ENCODE measurements at regions not wholly inside any gene's neighbourhood (a gene's known extent, or its start where the extent isn't known, plus 50 kb on each side); places are given as distances from the start of the nearest gene placed in this dataset.

GRCh38 chr4:22301253-22301652 is 214.6 kb downstream of the ADGRA3 start:
- ChIA-PET POLR2A (no interaction called here), CTCF (ENCODE audit: low intra/inter-chr PET ratio) (no interaction called here)
- Histone ChIP-seq H3K27ac (ENCODE audit: extremely low read depth, low read depth, low read length) (no peak overlapping the region), H3K27me3 (ENCODE audit: control insufficient read depth in 2 of 2, insufficient read depth in 2 of 2, low read length in 2 of 2) (no peaks in the 10 kb centered on the region), H3K4me2 (ENCODE audit: insufficient read depth, low read length) (no peak overlapping the region), H3K9me1 (ENCODE audit: control insufficient read depth, insufficient read depth, low read length) (no peaks in the 10 kb centered on the region), H4K20me1 (replicated peaks; ENCODE audit: control insufficient read depth, insufficient read depth, low read length) (no peaks in the 10 kb centered on the region), H3K4me1 (replicated peaks in 1 of 2; ENCODE audit: control insufficient read depth in 2 of 2, insufficient read depth in 2 of 2, low read length in 2 of 2) (no peaks in the 10 kb centered on the region), H3K36me3 (ENCODE audit: control insufficient read depth, insufficient read depth, low read length) (no peaks in the 10 kb centered on the region), H3K9me3 (replicated peaks; ENCODE audit: control insufficient read depth, insufficient read depth, low read depth, low read length) (no peaks in the 10 kb centered on the region), H2AFZ (ENCODE audit: low read depth, low read length) (no peak overlapping the region), H3K4me3 (no peak overlapping the region), H3K79me2 (ENCODE audit: control insufficient read depth, insufficient read depth, low read length) (no peaks in the 10 kb centered on the region), H3K9ac (ENCODE audit: insufficient read depth in 1 of 2, low read depth in 2 of 2, low read length in 2 of 2) (no peak overlapping the region)
- no TSS peak for BruUV-seq (replicated peaks)
- TF ChIP-seq ZBTB11 (CRISPR knock-in tag; IDR thresholded peaks at IDR 0.05) (no peak), KDM2B (CRISPR knock-in tag; IDR thresholded peaks at IDR 0.05) (no peak)
- intact Hi-C loops (cut with micrococcal nuclease): no loop called here
- ATAC-seq (no peak), FAIRE-seq (no peak), DNase-seq (ENCODE audit: extremely low read depth in 1 of 4, low spot score in 3 of 4) (no peak)
- in situ Hi-C loops (cut with MboI): no loop called here
- no CpG with 5 or more reads among the region's 2 CpGs for WGBS (ENCODE audit: insufficient coverage, low coverage, missing lambda C conversion rate)

- Histone ChIP-seq H3K4me2 (ENCODE audit: insufficient read depth, low read length) (no peak overlapping the region), H2AFZ (ENCODE audit: low read depth, low read length) (no peak overlapping the region), H3K4me1 (replicated peaks in 1 of 2; ENCODE audit: control insufficient read depth in 2 of 2, insufficient read depth in 2 of 2, low read length in 2 of 2) (no peaks in the 10 kb centered on the region), H3K79me2 (ENCODE audit: control insufficient read depth, insufficient read depth, low read length) (no peaks in the 10 kb centered on the region), H3K27me3 (ENCODE audit: control insufficient read depth in 2 of 2, insufficient read depth in 2 of 2, low read length in 2 of 2) (no peaks in the 10 kb centered on the region), H3K36me3 (ENCODE audit: control insufficient read depth, insufficient read depth, low read length) (no peaks in the 10 kb centered on the region), H4K20me1 (replicated peaks; ENCODE audit: control insufficient read depth, insufficient read depth, low read length) (no peaks in the 10 kb centered on the region), H3K9me3 (replicated peaks; ENCODE audit: control insufficient read depth, insufficient read depth, low read depth, low read length) (no peaks in the 10 kb centered on the region), H3K9ac (ENCODE audit: insufficient read depth in 1 of 2, low read depth in 2 of 2, low read length in 2 of 2) (no peak overlapping the region), H3K27ac (ENCODE audit: extremely low read depth, low read depth, low read length) (no peak overlapping the region), H3K4me3 (no peak overlapping the region), H3K9me1 (ENCODE audit: control insufficient read depth, insufficient read depth, low read length) (no peaks in the 10 kb centered on the region)
- DNase-seq (ENCODE audit: extremely low read depth in 1 of 4, low spot score in 3 of 4) (no peak), FAIRE-seq (no peak), ATAC-seq (no peak)
- CTCF ChIA-PET (ENCODE audit: low intra/inter-chr PET ratio): no interaction called here
- POLR2A ChIA-PET: no interaction called here
- intact Hi-C loops (cut with micrococcal nuclease): no loop called here
- in situ Hi-C loops (cut with MboI): no loop called here
- 0% methylated on average over 3 of the region's 3 CpGs for WGBS (ENCODE audit: insufficient coverage, low coverage, missing lambda C conversion rate)
- BruUV-seq (replicated peaks): no TSS peak
- TF ChIP-seq PCBP1 (IDR thresholded peaks at IDR 0.05; ENCODE audit: low read depth, low read length, poor library complexity, severe bottlenecking) (no peak), NFE2L1 (tag; IDR thresholded peaks at IDR 0.05; ENCODE audit: borderline replicate concordance, low read depth) (no peak), BRF1 (IDR thresholded peaks at IDR 0.05; ENCODE audit: borderline replicate concordance, extremely low read depth, insufficient read length) (no peak), ATF6 (CRISPR knock-in tag; IDR thresholded peaks at IDR 0.05) (no peak), ZNF398 (CRISPR knock-in tag; IDR thresholded peaks at IDR 0.05) (no peak)
Measured at GRCh38 chr4:22299678-22300077, 216.2 kb downstream of the ADGRA3 start.

Measured in K562 (cell line).